Neural cell (in vitro differentiated cells): ENCODE measurements at regions not wholly inside any gene's neighbourhood (a gene's known extent, or its start where the extent isn't known, plus 50 kb on each side); places are given as distances from the start of the nearest gene placed in this dataset.

Source experiments
- CTCF ChIP-seq: fragments of 450-650 bp; IDR thresholded peaks from 2 replicates; pipeline ENCODE4 v1.5.1; 2014; ENCODE audit warnings: antibody characterized with exemption, mild to moderate bottlenecking, moderate library complexity; ENCODE audit not compliant: poor library complexity, severe bottlenecking
- EP300 ChIP-seq: fragments of 450-650 bp; conservative IDR thresholded peaks from 2 replicates; pipeline ENCODE4 v1.6.1; 2014; ENCODE audit warnings: antibody characterized with exemption, mild to moderate bottlenecking, moderate library complexity; ENCODE audit not compliant: poor library complexity, severe bottlenecking
- MXI1 ChIP-seq: fragments of 450-650 bp; conservative IDR thresholded peaks from 2 replicates; pipeline ENCODE4 v1.6.1; 2014; ENCODE audit warnings: antibody characterized with exemption, mild to moderate bottlenecking; ENCODE audit not compliant: poor library complexity, severe bottlenecking
- SMC3 ChIP-seq: fragments of 450-650 bp; conservative IDR thresholded peaks from 2 replicates; pipeline ENCODE4 v1.6.1; 2014; ENCODE audit warnings: antibody characterized with exemption, mild to moderate bottlenecking, moderate library complexity; ENCODE audit not compliant: poor library complexity
- TAF1 ChIP-seq: IDR thresholded peaks from 2 replicates; pipeline ENCODE4 v1.6.1; 2012; ENCODE audit warnings: low read depth

GRCh38 chr1:217186664-217187063, 444.2 kb downstream of the GPATCH2 start:
- TF ChIP-seq CTCF (no peak), MXI1 (no peak), TAF1 (no peak), EP300 (no peak), SMC3 (no peak)
